ENCODE measurements at regions not wholly inside any gene's neighbourhood (a gene's known extent, or its start where the extent isn't known, plus 50 kb on each side); places are given as distances from the start of the nearest gene placed in this dataset.
"Not testable (repeated sequence)": the region's sequence is repeated elsewhere in the genome, so short reads cannot be mapped to it uniquely, and the experiment has no call there.

GRCh38 chr3:75332090-75332489 is 332.0 kb upstream of the FRG2C start:
- not testable (repeated sequence) for TF ChIP-seq CTCF, POLR2A (IDR thresholded peaks at IDR 0.05)

All from right lobe of liver (tissue), 4 donors.